ENCODE measurements at regions not wholly inside any gene's neighbourhood (a gene's known extent, or its start where the extent isn't known, plus 50 kb on each side); places are given as distances from the start of the nearest gene placed in this dataset.
"Not testable (repeated sequence)": the region's sequence is repeated elsewhere in the genome, so short reads cannot be mapped to it uniquely, and the experiment has no call there.

GRCh38 chr13:54367639-54368271 is 1339.1 kb downstream of the OLFM4 start:
- CTCF ChIA-PET = no interaction called here
- Mint-ChIP-seq H3K4me3 (no peak overlapping the region), H3K9me3 (peaks cover 8% of the 10 kb centered on the region), H3K4me1 (no peaks in the 10 kb centered on the region), H3K36me3 (no peaks in the 10 kb centered on the region), H3K27me3 (no peaks in the 10 kb centered on the region), H3K27ac (no peak overlapping the region)
- DNase-seq = no peak

- Mint-ChIP-seq H3K27ac (no peak overlapping the region), H3K4me1 (no peaks in the 10 kb centered on the region), H3K4me3 (no peak overlapping the region), H3K9me3 (peaks cover 5% of the 10 kb centered on the region), H3K27me3 (no peaks in the 10 kb centered on the region), H3K36me3 (no peaks in the 10 kb centered on the region)
- CTCF ChIA-PET = no interaction called here
- no peak for DNase-seq
These were observed 1339.8 kb downstream of the OLFM4 start for GRCh38 chr13:54368387-54368786.

GRCh38 chr13:54373211-54373610 is 1344.6 kb downstream of the OLFM4 start:
- Mint-ChIP-seq H3K4me1 (no peaks in the 10 kb centered on the region), H3K27ac (no peak overlapping the region), H3K27me3 (no peaks in the 10 kb centered on the region), H3K36me3 (no peaks in the 10 kb centered on the region), H3K4me3 (no peak overlapping the region), H3K9me3 (peaks cover 11% of the 10 kb centered on the region)
- DNase-seq = no peak
- CTCF ChIA-PET = no interaction called here

- Mint-ChIP-seq H3K27ac (no peak overlapping the region), H3K4me1 (no peaks in the 10 kb centered on the region), H3K9me3 (peaks cover 11% of the 10 kb centered on the region), H3K4me3 (no peak overlapping the region), H3K36me3 (no peaks in the 10 kb centered on the region), H3K27me3 (no peaks in the 10 kb centered on the region)
- CTCF ChIA-PET = no interaction called here
- no peak for DNase-seq
These were observed 1350.8 kb downstream of the OLFM4 start for GRCh38 chr13:54379461-54379860.

- H3K27me3 Mint-ChIP-seq = no peaks in the 10 kb centered on the region
- no peaks in the 10 kb centered on the region for H3K36me3 Mint-ChIP-seq
- CTCF ChIA-PET = no interaction called here
- H3K4me3 Mint-ChIP-seq = no peak overlapping the region
- no peak overlapping the region for H3K27ac Mint-ChIP-seq
- peaks cover 8% of the 10 kb centered on the region for H3K9me3 Mint-ChIP-seq
- no peaks in the 10 kb centered on the region for H3K4me1 Mint-ChIP-seq
- DNase-seq = no peak
These were observed 1355.0 kb downstream of the OLFM4 start for GRCh38 chr13:54383604-54384003.

GRCh38 chr13:54387625-54388024 is 1359.0 kb downstream of the OLFM4 start:
- Mint-ChIP-seq H3K4me3 (no peak overlapping the region), H3K27me3 (no peaks in the 10 kb centered on the region), H3K27ac (no peak overlapping the region), H3K9me3 (peaks cover 12% of the 10 kb centered on the region), H3K4me1 (no peaks in the 10 kb centered on the region), H3K36me3 (no peaks in the 10 kb centered on the region)
- CTCF ChIA-PET = no interaction called here
- no peak for DNase-seq

- peaks cover 20% of the 10 kb centered on the region for H3K9me3 Mint-ChIP-seq
These were observed 1362.2 kb downstream of the OLFM4 start for GRCh38 chr13:54390841-54391240.

GRCh38 chr13:54394085-54394700 is 1365.6 kb downstream of the OLFM4 start:
- no peak overlapping the region for H3K27ac Mint-ChIP-seq

More at GRCh38 chr13:54390841-54391240, 1362.2 kb downstream of the OLFM4 start:
- Mint-ChIP-seq H3K36me3 (no peaks in the 10 kb centered on the region), H3K4me1 (no peaks in the 10 kb centered on the region), H3K4me3 (no peak overlapping the region), H3K27me3 (no peaks in the 10 kb centered on the region), H3K27ac (no peak overlapping the region)
- DNase-seq = no peak
- CTCF ChIA-PET = no interaction called here

GRCh38 chr13:54394908-54395307 is 1366.3 kb downstream of the OLFM4 start:
- Mint-ChIP-seq H3K27ac (no peak overlapping the region), H3K36me3 (no peaks in the 10 kb centered on the region), H3K9me3 (peaks cover 16% of the 10 kb centered on the region), H3K27me3 (no peaks in the 10 kb centered on the region), H3K4me1 (no peaks in the 10 kb centered on the region), H3K4me3 (no peak overlapping the region)
- no peak for DNase-seq
- CTCF ChIA-PET = no interaction called here

More at GRCh38 chr13:54394085-54394700, 1365.6 kb downstream of the OLFM4 start:
- H3K4me1 Mint-ChIP-seq = no peaks in the 10 kb centered on the region
- H3K27me3 Mint-ChIP-seq = no peaks in the 10 kb centered on the region
- peaks cover 15% of the 10 kb centered on the region for H3K9me3 Mint-ChIP-seq
- no peak overlapping the region for H3K4me3 Mint-ChIP-seq
- H3K36me3 Mint-ChIP-seq = no peaks in the 10 kb centered on the region
- CTCF ChIA-PET = no interaction called here
- DNase-seq = no peak

- DNase-seq = no peak
- Mint-ChIP-seq H3K27me3 (no peaks in the 10 kb centered on the region), H3K36me3 (no peaks in the 10 kb centered on the region), H3K9me3 (peaks cover 13% of the 10 kb centered on the region), H3K27ac (no peak overlapping the region), H3K4me1 (no peaks in the 10 kb centered on the region), H3K4me3 (no peak overlapping the region)
- CTCF ChIA-PET = no interaction called here
These were observed 1373.9 kb downstream of the OLFM4 start for GRCh38 chr13:54402495-54402894.

- H3K4me1 Mint-ChIP-seq = no peaks in the 10 kb centered on the region
- H3K27me3 Mint-ChIP-seq = no peaks in the 10 kb centered on the region
- no peak for DNase-seq
- H3K27ac Mint-ChIP-seq = no peak overlapping the region
- CTCF ChIA-PET = no interaction called here
- H3K36me3 Mint-ChIP-seq = no peaks in the 10 kb centered on the region
- H3K4me3 Mint-ChIP-seq = no peak overlapping the region
- peaks cover 4% of the 10 kb centered on the region for H3K9me3 Mint-ChIP-seq
These were observed 1387.2 kb downstream of the OLFM4 start for GRCh38 chr13:54415753-54416366.

- H3K4me3 Mint-ChIP-seq, H3K27me3 Mint-ChIP-seq, H3K27ac Mint-ChIP-seq, H3K9me3 Mint-ChIP-seq, H3K36me3 Mint-ChIP-seq, CTCF ChIA-PET, DNase-seq, H3K4me1 Mint-ChIP-seq: not testable (repeated sequence)
These were observed 1394.3 kb downstream of the OLFM4 start for GRCh38 chr13:54422946-54423345.

GRCh38 chr13:54424344-54424743 is 1395.7 kb downstream of the OLFM4 start:
- Mint-ChIP-seq H3K9me3 (peaks cover 3% of the 10 kb centered on the region), H3K27me3 (no peaks in the 10 kb centered on the region), H3K4me1 (no peaks in the 10 kb centered on the region), H3K4me3 (no peak overlapping the region), H3K36me3 (no peaks in the 10 kb centered on the region), H3K27ac (no peak overlapping the region)
- no peak for DNase-seq
- CTCF ChIA-PET = no interaction called here

GRCh38 chr13:54433493-54434206 is 1405.0 kb downstream of the OLFM4 start:
- Mint-ChIP-seq H3K27ac (no peak overlapping the region), H3K9me3 (peaks cover 3% of the 10 kb centered on the region), H3K4me1 (no peaks in the 10 kb centered on the region), H3K4me3 (no peak overlapping the region), H3K36me3 (no peaks in the 10 kb centered on the region), H3K27me3 (no peaks in the 10 kb centered on the region)
- CTCF ChIA-PET = no interaction called here
- no peak for DNase-seq

Measured in activated naive CD4-positive, alpha-beta T cell treated with anti-CD3 and anti-CD28 coated beads, Interleukin-2, amount 10 ng/mL, durations not matched to agents 7 days and 5 days (primary cell).